IMR-90 (cell line): ENCODE measurements at regions not wholly inside any gene's neighbourhood (a gene's known extent, or its start where the extent isn't known, plus 50 kb on each side); places are given as distances from the start of the nearest gene placed in this dataset.

Experiments
- ATAC-seq: fragments of 200-7000 bp; cut with Tn5 transposase; 2 replicates; pipeline ENCODE4 v1.9.1; 2020; ENCODE audit warnings: low read depth, mild to moderate bottlenecking, moderate library complexity
- BruUV-seq: library from RNA; stranded (reverse); fragments of 400-500 nt; replicated peaks from 2 replicates; lab custom pipeline; 2021; lab: Mats Ljungman, UMichigan
- CTCF ChIA-PET: fragments of 300-600 bp; formaldehyde crosslinking; extraction: SDS; loops from one replicate; lab custom pipeline; 2021; ENCODE audit warnings: antibody characterized with exemption; lab: Yijun Ruan, JAX
- POLR2A ChIA-PET: fragments of 300-600 bp; sonication (Branson Sonifier 250); formaldehyde crosslinking; loops from one replicate; lab custom pipeline; 2022; ENCODE audit warnings: antibody characterized with exemption; ENCODE audit not compliant: unreplicated experiment; lab: Charles Lee
- DNase-seq: peaks from one replicate; pipeline ENCODE4 v3.0.0; 2013
- H2AFZ ChIP-seq: replicated peaks from 2 replicates; pipeline ENCODE3; 2013; ENCODE audit warnings: low read length, mild to moderate bottlenecking; ENCODE audit not compliant: poor library complexity
- H2AK5ac ChIP-seq: 2 replicates; pipeline ENCODE4 v1.6.1; 2013; ENCODE audit warnings: low read depth, low read length, inconsistent platforms
- H2AK9ac ChIP-seq: replicated peaks from 2 replicates; pipeline ENCODE3; 2013; ENCODE audit warnings: mild to moderate bottlenecking, low read depth, low read length, moderate library complexity; ENCODE audit not compliant: poor library complexity
- H2BK120ac ChIP-seq: 2 replicates; pipeline ENCODE4 v1.6.1; 2013; ENCODE audit warnings: low read depth, low read length, inconsistent platforms
- H2BK15ac ChIP-seq: 3 replicates; pipeline ENCODE4 v1.6.1; 2013; ENCODE audit warnings: low read depth, low read length, inconsistent platforms
- H2BK20ac ChIP-seq: 2 replicates; pipeline ENCODE4 v1.6.1; 2013; ENCODE audit warnings: low read depth, mild to moderate bottlenecking, inconsistent platforms, low read length, moderate library complexity
- H2BK5ac ChIP-seq: 2 replicates; pipeline ENCODE4 v1.6.1; 2013; ENCODE audit warnings: mild to moderate bottlenecking, low read depth, low read length, inconsistent platforms; ENCODE audit not compliant: poor library complexity, severe bottlenecking
- H3K14ac ChIP-seq: replicated peaks from 2 replicates; pipeline ENCODE4 v1.6.1; 2013; ENCODE audit warnings: low read depth, low read length, inconsistent platforms
- H3K18ac ChIP-seq: 2 replicates; pipeline ENCODE4 v1.6.1; 2013; ENCODE audit warnings: low read depth, low read length, control low read depth
- H3K23ac ChIP-seq: 2 replicates; pipeline ENCODE4 v1.6.1; 2013; ENCODE audit warnings: low read depth, low read length, inconsistent platforms
- H3K27ac ChIP-seq: 2 replicates; pipeline ENCODE4 v1.5.1; 2013; ENCODE audit warnings: mild to moderate bottlenecking, control low read depth, low read length; ENCODE audit not compliant: insufficient read depth
- H3K27me3 ChIP-seq: 2 replicates; pipeline ENCODE4 v1.6.1; 2013; ENCODE audit warnings: low read length; ENCODE audit not compliant: control insufficient read depth, insufficient read depth
- H3K36me3 ChIP-seq: 2 replicates; pipeline ENCODE4 v1.6.1; 2013; ENCODE audit warnings: low read length, mixed read lengths; ENCODE audit not compliant: control insufficient read depth, insufficient read depth
- H3K4ac ChIP-seq: 2 replicates; pipeline ENCODE4 v1.6.1; 2013; ENCODE audit warnings: low read depth, low read length, inconsistent platforms
- H3K4me1 ChIP-seq: 2 replicates; pipeline ENCODE4 v1.6.1; 2013; ENCODE audit warnings: low read length, mixed read lengths; ENCODE audit not compliant: control insufficient read depth, insufficient read depth
- H3K4me2 ChIP-seq: 2 replicates; pipeline ENCODE4 v1.6.1; 2013; ENCODE audit warnings: low read depth, mild to moderate bottlenecking, control low read depth, low read length, moderate library complexity
- H3K4me3 ChIP-seq: 2 replicates; pipeline ENCODE4 v1.5.1; 2013; ENCODE audit warnings: low read depth, mild to moderate bottlenecking, control low read depth, low read length, moderate library complexity; ENCODE audit not compliant: insufficient read depth
- H3K56ac ChIP-seq: 2 replicates; pipeline ENCODE4 v1.6.1; 2013; ENCODE audit warnings: low read length, inconsistent platforms; ENCODE audit not compliant: insufficient read depth; ENCODE audit errors: extremely low read depth
- H3K79me1 ChIP-seq, 2 experiments: 2 replicates each; pipeline ENCODE4 v1.6.1; 2013; ENCODE audit warnings: low read length in 2 of 2, inconsistent platforms in 1 of 2, low read depth in 1 of 2
- H3K9ac ChIP-seq: 2 replicates; pipeline ENCODE4 v1.6.1; 2013; ENCODE audit warnings: low read depth, low read length, control low read depth
- H3K9me1 ChIP-seq: 2 replicates; pipeline ENCODE4 v1.6.1; 2013; ENCODE audit warnings: low read length, inconsistent platforms; ENCODE audit not compliant: insufficient read depth
- H3K9me3 ChIP-seq: 2 replicates; pipeline ENCODE4 v1.6.1; 2013; ENCODE audit warnings: low read length; ENCODE audit not compliant: control insufficient read depth, insufficient read depth
- H4K20me1 ChIP-seq: 2 replicates; pipeline ENCODE4 v1.6.1; 2013; ENCODE audit warnings: low read length, inconsistent platforms; ENCODE audit not compliant: insufficient read depth
- H4K5ac ChIP-seq: 2 replicates; pipeline ENCODE4 v1.6.1; 2013; ENCODE audit warnings: mild to moderate bottlenecking, low read depth, low read length, control low read depth
- H4K8ac ChIP-seq, 2 experiments: 2 replicates each; pipeline ENCODE4 v1.6.1; 2013; ENCODE audit warnings: low read depth in 2 of 2, low read length in 2 of 2, control low read depth in 1 of 2, inconsistent platforms in 1 of 2
- H4K91ac ChIP-seq: 2 replicates; pipeline ENCODE4 v1.6.1; 2013; ENCODE audit warnings: low read depth, low read length, inconsistent platforms; ENCODE audit not compliant: insufficient read depth
- BHLHE40 ChIP-seq: fragments of 150-350 bp; IDR thresholded peaks from 2 replicates; pipeline ENCODE4 v1.6.1; 2016; ENCODE audit warnings: mild to moderate bottlenecking, low read depth, low read length
- CTCF ChIP-seq: conservative IDR thresholded peaks from 2 replicates; pipeline ENCODE4 v1.5.1; 2012; ENCODE audit warnings: mild to moderate bottlenecking, low read depth, low read length, improper control_type of control experiment
- MXI1 ChIP-seq: IDR thresholded peaks from 2 replicates; pipeline ENCODE4 v1.6.1; 2012; ENCODE audit warnings: low read depth, mild to moderate bottlenecking, low read length, moderate library complexity, borderline replicate concordance
- RAD21 ChIP-seq: IDR thresholded peaks from 2 replicates; pipeline ENCODE4 v1.6.1; 2012; ENCODE audit warnings: low read length, improper control_type of control experiment
- WGBS, 2 experiments: methylation state at CpG; one replicate each; pipeline versions ENCODE4 v1.1.5 to v1.1.7; 2013; ENCODE audit warnings: missing lambda C conversion rate in 2 of 2; ENCODE audit not compliant: insufficient read length in 1 of 2; ENCODE audit errors: extremely low coverage in 2 of 2; 5-methylcytosine and 5-hydroxymethylcytosine counted together
- dilution Hi-C: fragments of 300-500 bp; cut with HindIII; formaldehyde crosslinking; loops from one replicate; pipeline ENCODE4 v1.14.3; 2018; ENCODE audit warnings: low sequenced_read_pairs; ENCODE audit not compliant: unreplicated experiment
- in situ Hi-C: fragments of 300-500 bp; cut with MboI; formaldehyde crosslinking; loops from 3 replicates; pipeline ENCODE4 v1.14.3; 2019; ENCODE audit warnings: low sequenced_read_pairs, inconsistent platforms, mixed read lengths
- intact Hi-C: fragments of 100-400 bp; cut with micrococcal nuclease; formaldehyde crosslinking; loops from 2 replicates; pipeline ENCODE4 v1.10.0; 2022

- Histone ChIP-seq H2AK9ac (no peak overlapping the region), H2BK5ac (no peak overlapping the region), H3K4ac (no peak overlapping the region), H3K4me2 (no peak overlapping the region), H2BK120ac (no peak overlapping the region), H3K56ac (no peak overlapping the region), H3K9me1 (0 out of 2 replicates have a peak, but pooled peaks cover 3% of the 10 kb centered on the region), H3K27me3 (no peaks in the 10 kb centered on the region), H4K20me1 (peaks cover 8% of the 10 kb centered on the region; the same call in 1 of the 2 replicates), H4K91ac (no peak overlapping the region), H3K4me3 (no peak overlapping the region), H2BK15ac (no peak overlapping the region), H2BK20ac (no peak overlapping the region), H4K8ac (no peak overlapping the region), H3K79me1 (peaks cover 16 to 37% of the 10 kb centered on the region in 2 experiments), H3K18ac (no peak overlapping the region), H2AFZ (no peak overlapping the region), H3K9me3 (no peaks in the 10 kb centered on the region), H2AK5ac (no peak overlapping the region), H4K5ac (no peak overlapping the region), H3K27ac (no peak overlapping the region), H3K4me1 (no peaks in the 10 kb centered on the region), H3K23ac (no peak overlapping the region), H3K36me3 (0 out of 2 replicates have a peak, but pooled peaks cover 1% of the 10 kb centered on the region), H3K14ac (no peak overlapping the region), H3K9ac (no peak overlapping the region)
- in situ Hi-C loops = no loop called here
- no peak for DNase-seq
- no TSS peak for BruUV-seq
- CTCF ChIA-PET = no interaction called here
- dilution Hi-C loops = no loop called here
- TF ChIP-seq RAD21 = no peak
- no peak for TF ChIP-seq BHLHE40
- no peak for TF ChIP-seq MXI1
- no peak for TF ChIP-seq CTCF
- ATAC-seq = no peak
- WGBS, 2 experiments = 64% methylated on average over 2 of the region's 5 CpGs; no CpG with 5 or more reads in 1 of the 2 experiments
- intact Hi-C loops = no loop called here
- POLR2A ChIA-PET = no interaction called here
Observed at GRCh38 chr4:3352505-3352904, 59.7 kb downstream of the RGS12 start.
